Brain microvascular endothelial cell (primary cell): ENCODE measurements at regions not wholly inside any gene's neighbourhood (a gene's known extent, or its start where the extent isn't known, plus 50 kb on each side); places are given as distances from the start of the nearest gene placed in this dataset.

Source experiments
- DNase-seq: peaks from one replicate; pipeline ENCODE4 v3.0.0-alpha.2; 2020
- H3K27ac ChIP-seq: fragments of 250-450 bp; sonication (Bioruptor Pico); 2 replicates; pipeline ENCODE4 v1.5.1; 2020; ENCODE audit warnings: mild to moderate bottlenecking, moderate library complexity
- H3K27me3 ChIP-seq: fragments of 250-450 bp; sonication (Bioruptor Pico); replicated peaks from 2 replicates; pipeline ENCODE4 v1.5.1; 2020; ENCODE audit warnings: mild to moderate bottlenecking
- H3K36me3 ChIP-seq: fragments of 250-450 bp; sonication (Bioruptor Pico); replicated peaks from 2 replicates; pipeline ENCODE4 v1.5.1; 2020; ENCODE audit warnings: mild to moderate bottlenecking
- H3K4me3 ChIP-seq: 2 replicates; pipeline ENCODE4 v1.5.1; 2011; ENCODE audit warnings: low read depth, mild to moderate bottlenecking, control low read depth, low read length, moderate library complexity
- in situ Hi-C: cut with HindIII; loops from 2 replicates; pipeline ENCODE4 v1.10.0; 2017; ENCODE audit warnings: low sequenced_read_pairs, low pct_ligation_motif_present
- TF ChIP-seq, protein P1 (sequence below): IDR thresholded peaks from 2 replicates; pipeline ENCODE4 v1.5.1; 2011; ENCODE audit warnings: low read depth, mild to moderate bottlenecking, moderate library complexity, low read length, control low read depth, inconsistent platforms; ENCODE audit errors: missing control alignments

GRCh38 chr15:58336161-58336560, 95.6 kb upstream of the LIPC start:
- DNase-seq, result no peak
- Histone ChIP-seq H3K27me3 (no peaks in the 10 kb centered on the region), H3K4me3 (no peak overlapping the region), H3K36me3 (no peaks in the 10 kb centered on the region), H3K27ac (no peak overlapping the region)
- TF ChIP-seq, protein P1, sequence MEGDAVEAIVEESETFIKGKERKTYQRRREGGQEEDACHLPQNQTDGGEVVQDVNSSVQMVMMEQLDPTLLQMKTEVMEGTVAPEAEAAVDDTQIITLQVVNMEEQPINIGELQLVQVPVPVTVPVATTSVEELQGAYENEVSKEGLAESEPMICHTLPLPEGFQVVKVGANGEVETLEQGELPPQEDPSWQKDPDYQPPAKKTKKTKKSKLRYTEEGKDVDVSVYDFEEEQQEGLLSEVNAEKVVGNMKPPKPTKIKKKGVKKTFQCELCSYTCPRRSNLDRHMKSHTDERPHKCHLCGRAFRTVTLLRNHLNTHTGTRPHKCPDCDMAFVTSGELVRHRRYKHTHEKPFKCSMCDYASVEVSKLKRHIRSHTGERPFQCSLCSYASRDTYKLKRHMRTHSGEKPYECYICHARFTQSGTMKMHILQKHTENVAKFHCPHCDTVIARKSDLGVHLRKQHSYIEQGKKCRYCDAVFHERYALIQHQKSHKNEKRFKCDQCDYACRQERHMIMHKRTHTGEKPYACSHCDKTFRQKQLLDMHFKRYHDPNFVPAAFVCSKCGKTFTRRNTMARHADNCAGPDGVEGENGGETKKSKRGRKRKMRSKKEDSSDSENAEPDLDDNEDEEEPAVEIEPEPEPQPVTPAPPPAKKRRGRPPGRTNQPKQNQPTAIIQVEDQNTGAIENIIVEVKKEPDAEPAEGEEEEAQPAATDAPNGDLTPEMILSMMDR, result no peak
- in situ Hi-C loops, result no loop called here

- Histone ChIP-seq H3K36me3 (no peaks in the 10 kb centered on the region), H3K27ac (no peak overlapping the region), H3K27me3 (no peaks in the 10 kb centered on the region), H3K4me3 (no peak overlapping the region)
- DNase-seq, result no peak
- TF ChIP-seq, protein P1, result no peak
- in situ Hi-C loops, result no loop called here
Observed at GRCh38 chr15:58340176-58340575, 91.6 kb upstream of the LIPC start.

- TF ChIP-seq, protein P1, result no peak
- H3K4me3 ChIP-seq, result no peak overlapping the region
- H3K27me3 ChIP-seq, result no peaks in the 10 kb centered on the region
- DNase-seq, result no peak
- no peaks in the 10 kb centered on the region for H3K36me3 ChIP-seq
- in situ Hi-C loops, result no loop called here
- no peak overlapping the region for H3K27ac ChIP-seq
Observed at GRCh38 chr15:58342508-58342907, 89.3 kb upstream of the LIPC start.

DNA sequence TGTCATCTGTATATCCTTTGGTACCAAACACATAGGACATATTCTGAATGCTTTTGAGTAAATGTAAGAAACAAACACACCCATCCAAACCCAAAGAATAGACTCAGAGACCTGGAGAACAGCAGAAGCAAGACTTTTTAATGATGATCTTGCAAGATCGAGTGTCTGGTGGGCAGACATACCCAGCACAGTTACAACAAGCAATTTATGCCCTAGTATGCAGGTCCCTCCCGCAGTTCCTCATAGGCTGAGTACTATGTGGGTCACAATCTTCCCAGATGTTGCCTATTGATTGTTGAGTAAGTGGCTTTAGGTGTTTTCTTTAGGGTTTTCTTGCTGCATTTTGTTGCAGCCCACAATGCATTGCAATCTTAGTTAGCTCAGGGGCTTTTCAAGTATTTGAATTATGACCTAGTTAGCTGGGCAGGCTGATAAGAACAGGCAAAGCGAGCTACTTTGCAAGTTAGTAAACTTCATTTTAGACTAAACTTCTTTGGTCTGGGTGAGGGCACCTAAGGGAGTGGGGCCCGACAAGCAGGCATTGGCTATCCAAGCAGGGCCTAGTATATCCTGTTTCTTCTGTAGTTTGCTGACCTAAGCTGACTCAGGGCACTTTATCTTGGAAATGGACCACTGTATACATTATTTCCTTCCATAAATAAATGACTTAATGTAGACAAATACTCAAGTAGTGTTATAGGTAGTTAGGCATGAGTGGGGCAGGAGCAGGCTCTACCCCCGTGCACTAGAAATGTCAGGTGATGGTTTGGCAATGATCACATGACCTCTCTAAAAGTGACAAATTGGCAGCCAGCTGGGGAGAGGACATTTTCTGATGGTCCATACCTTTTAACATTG, 87.3 kb upstream of the LIPC start:
- in situ Hi-C loops, result no loop called here
- no peak for DNase-seq
- Histone ChIP-seq H3K27me3 (no peaks in the 10 kb centered on the region), H3K4me3 (no peak overlapping the region), H3K27ac (no peak overlapping the region), H3K36me3 (no peaks in the 10 kb centered on the region)
- TF ChIP-seq, protein P1, result no peak

GRCh38 chr15:58346361-58346760, 85.4 kb upstream of the LIPC start:
- Histone ChIP-seq H3K27ac (no peak overlapping the region), H3K27me3 (no peaks in the 10 kb centered on the region), H3K36me3 (no peaks in the 10 kb centered on the region), H3K4me3 (no peak overlapping the region)
- TF ChIP-seq, protein P1, result no peak
- in situ Hi-C loops, result no loop called here
- DNase-seq, result no peak
